Esophagus muscularis mucosa (tissue), 4 donors: ENCODE measurements at regions not wholly inside any gene's neighbourhood (a gene's known extent, or its start where the extent isn't known, plus 50 kb on each side); places are given as distances from the start of the nearest gene placed in this dataset.
"Not testable (repeated sequence)": the region's sequence is repeated elsewhere in the genome, so short reads cannot be mapped to it uniquely, and the experiment has no call there.

Source experiments
- DNase-seq: peaks from one replicate; pipeline ENCODE4 v3.0.0-alpha.2; 2017; ENCODE audit errors: extremely low spot score
- H3K27ac ChIP-seq, 4 donors: fragments of 200-600 bp; sonication (generic); replicated peaks in 1 of 4; 1 replicate in 3 of 4; 2 replicates in 1 of 4; pipeline ENCODE4 v1.5.1; 2016 to 2019; ENCODE audit warnings: mild to moderate bottlenecking in 1 of 4
- H3K27me3 ChIP-seq, 4 donors: fragments of 200-600 bp; sonication (generic); one replicate each; pipeline versions ENCODE4 v1.5.1 to v1.6.0; 2016 to 2019
- H3K36me3 ChIP-seq, 4 donors: fragments of 200-600 bp; sonication (generic); one replicate each; pipeline ENCODE4 v1.5.1; 2016 to 2019
- H3K4me1 ChIP-seq, 4 donors: fragments of 200-600 bp; sonication (generic); one replicate each; pipeline ENCODE4 v1.5.1; 2016 to 2019
- H3K4me3 ChIP-seq, 4 donors: fragments of 200-600 bp; sonication (generic); 1 replicate in 2 of 4; 2 replicates in 2 of 4; pipeline ENCODE4 v1.5.1; 2016 to 2019; ENCODE audit warnings: mild to moderate bottlenecking in 4 of 4, moderate library complexity in 1 of 4
- H3K9me3 ChIP-seq, 4 donors: fragments of 200-600 bp; sonication (generic); 1 replicate in 3 of 4; 2 replicates in 1 of 4; pipeline ENCODE4 v1.5.1; 2016 to 2019
- EP300 ChIP-seq: sonication (generic); formaldehyde crosslinking; IDR thresholded peaks from one replicate; pipeline ENCODE4 v1.6.1; 2017; ENCODE audit warnings: antibody characterized with exemption
- POLR2A ChIP-seq: fragments of 450-650 bp; IDR thresholded peaks from one replicate; pipeline ENCODE4 v1.6.1; 2017; ENCODE audit warnings: antibody characterized with exemption, moderate library complexity, mild to moderate bottlenecking, low read depth
- POLR2AphosphoS5 ChIP-seq, 2 donors: sonication (generic); formaldehyde crosslinking; IDR thresholded peaks; one replicate each; pipeline ENCODE4 v1.6.1; 2017; ENCODE audit warnings: antibody characterized with exemption in 2 of 2
- WGBS: methylation state at CpG from one replicate; pipeline ENCODE4 v1.1.5; 2018; 5-methylcytosine and 5-hydroxymethylcytosine counted together
- intact Hi-C: fragments of 100-400 bp; cut with DNase I; formaldehyde crosslinking; loops from one replicate; pipeline ENCODE4 v1.15.1; 2023
- TF ChIP-seq, protein P1 (sequence below), 3 experiments: fragments of 200-600 bp in 2 of 3; fragments of 450-650 bp in 1 of 3; sonication (generic) in 2 of 3; IDR thresholded peaks; one replicate each; pipeline ENCODE4 v1.5.1; 2017 to 2019; ENCODE audit warnings: antibody characterized with exemption in 3 of 3, mild to moderate bottlenecking in 2 of 3, moderate library complexity in 1 of 3

GRCh38 chr13:44711706-44712105 lies 135.6 kb upstream of the TSC22D1 start:
- H3K27ac ChIP-seq: no peak overlapping the region
- intact Hi-C loops: no loop called here
- peaks cover 0 to 9% (median 1%) of the 10 kb centered on the region in 4 donors for H3K4me1 ChIP-seq
- DNase-seq: no peak
- H3K4me3 ChIP-seq: no peak overlapping the region
- H3K36me3 ChIP-seq: no peaks in the 10 kb centered on the region
- TF ChIP-seq, protein P1, sequence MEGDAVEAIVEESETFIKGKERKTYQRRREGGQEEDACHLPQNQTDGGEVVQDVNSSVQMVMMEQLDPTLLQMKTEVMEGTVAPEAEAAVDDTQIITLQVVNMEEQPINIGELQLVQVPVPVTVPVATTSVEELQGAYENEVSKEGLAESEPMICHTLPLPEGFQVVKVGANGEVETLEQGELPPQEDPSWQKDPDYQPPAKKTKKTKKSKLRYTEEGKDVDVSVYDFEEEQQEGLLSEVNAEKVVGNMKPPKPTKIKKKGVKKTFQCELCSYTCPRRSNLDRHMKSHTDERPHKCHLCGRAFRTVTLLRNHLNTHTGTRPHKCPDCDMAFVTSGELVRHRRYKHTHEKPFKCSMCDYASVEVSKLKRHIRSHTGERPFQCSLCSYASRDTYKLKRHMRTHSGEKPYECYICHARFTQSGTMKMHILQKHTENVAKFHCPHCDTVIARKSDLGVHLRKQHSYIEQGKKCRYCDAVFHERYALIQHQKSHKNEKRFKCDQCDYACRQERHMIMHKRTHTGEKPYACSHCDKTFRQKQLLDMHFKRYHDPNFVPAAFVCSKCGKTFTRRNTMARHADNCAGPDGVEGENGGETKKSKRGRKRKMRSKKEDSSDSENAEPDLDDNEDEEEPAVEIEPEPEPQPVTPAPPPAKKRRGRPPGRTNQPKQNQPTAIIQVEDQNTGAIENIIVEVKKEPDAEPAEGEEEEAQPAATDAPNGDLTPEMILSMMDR (IDR thresholded peaks at IDR 0.05): no peak
- no peak for TF ChIP-seq EP300
- TF ChIP-seq POLR2A: no peak
- TF ChIP-seq POLR2AphosphoS5 (IDR thresholded peaks at IDR 0.05): no peak
- H3K27me3 ChIP-seq: no peaks in the 10 kb centered on the region
- H3K9me3 ChIP-seq: peaks cover 0 to 7% (median 1%) of the 10 kb centered on the region in 4 donors
- 95% methylated on average over 1 of the region's 1 CpG for WGBS

DNA sequence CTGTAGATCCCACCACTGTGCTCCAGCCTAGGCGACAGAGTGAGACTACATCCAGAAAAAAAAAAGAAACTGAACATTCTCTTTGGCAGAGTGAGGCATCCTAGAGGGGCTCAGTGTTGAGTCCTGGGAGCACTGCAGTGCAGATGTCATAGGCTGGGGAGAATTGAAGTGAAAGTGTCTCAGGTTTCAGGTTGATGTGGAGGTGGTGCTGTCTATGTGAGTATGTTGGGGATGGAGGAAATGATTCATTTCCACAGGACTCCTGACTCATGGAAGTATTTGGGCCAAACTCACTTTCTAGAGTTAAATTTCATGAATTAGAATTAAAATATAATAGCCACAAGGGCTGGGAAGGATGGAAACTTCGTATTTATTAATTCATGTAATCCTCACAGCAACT lies 134.4 kb upstream of the TSC22D1 start:
- H3K27ac ChIP-seq: no peak overlapping the region
- no peaks in the 10 kb centered on the region for H3K27me3 ChIP-seq
- H3K4me3 ChIP-seq: no peak overlapping the region
- intact Hi-C loops: no loop called here
- peaks cover 0 to 7% (median 1%) of the 10 kb centered on the region in 4 donors for H3K9me3 ChIP-seq
- peaks cover 0 to 7% (median 1%) of the 10 kb centered on the region in 4 donors for H3K4me1 ChIP-seq
- H3K36me3 ChIP-seq: no peaks in the 10 kb centered on the region
- TF ChIP-seq EP300: no peak
- TF ChIP-seq POLR2AphosphoS5 (IDR thresholded peaks at IDR 0.05): no peak
- TF ChIP-seq POLR2A: no peak
- TF ChIP-seq, protein P1 (IDR thresholded peaks at IDR 0.05): no peak
- 82% methylated on average over 2 of the region's 2 CpGs for WGBS
- DNase-seq: no peak

GRCh38 chr13:44704811-44705210 lies 128.7 kb upstream of the TSC22D1 start:
- WGBS: 82% methylated on average over 3 of the region's 3 CpGs
- DNase-seq, H3K36me3 ChIP-seq, H3K27me3 ChIP-seq, H3K27ac ChIP-seq, H3K4me3 ChIP-seq, H3K4me1 ChIP-seq, H3K9me3 ChIP-seq, intact Hi-C loops: not testable (repeated sequence)

GRCh38 chr13:44703371-44703770 lies 127.2 kb upstream of the TSC22D1 start:
- Histone ChIP-seq H3K4me1 (no peaks in the 10 kb centered on the region), H3K9me3 (peaks cover 0 to 7% (median 1%) of the 10 kb centered on the region in 4 donors), H3K27ac (no peak overlapping the region), H3K27me3 (no peaks in the 10 kb centered on the region), H3K36me3 (no peaks in the 10 kb centered on the region), H3K4me3 (no peak overlapping the region)
- TF ChIP-seq POLR2AphosphoS5 (IDR thresholded peaks at IDR 0.05) (no peak), POLR2A (no peak), EP300 (no peak)
- TF ChIP-seq, protein P1 (IDR thresholded peaks at IDR 0.05): no peak
- intact Hi-C loops: no loop called here
- WGBS: 68% methylated on average over 3 of the region's 3 CpGs
- DNase-seq: no peak

- TF ChIP-seq POLR2A (no peak), POLR2AphosphoS5 (IDR thresholded peaks at IDR 0.05) (no peak), EP300 (no peak)
- TF ChIP-seq, protein P1 (IDR thresholded peaks at IDR 0.05): no peak
- Histone ChIP-seq H3K27me3 (no peaks in the 10 kb centered on the region), H3K27ac (no peak overlapping the region), H3K9me3 (no peaks in the 10 kb centered on the region), H3K4me3 (no peak overlapping the region), H3K36me3 (no peaks in the 10 kb centered on the region), H3K4me1 (peaks cover 0 to 12% (median 0%) of the 10 kb centered on the region in 4 donors)
- WGBS: 76% methylated on average over 7 of the region's 7 CpGs
- no peak for DNase-seq
- intact Hi-C loops: no loop called here
Observed at GRCh38 chr13:44698066-44698465, 121.9 kb upstream of the TSC22D1 start.
